ENCODE measurements at regions not wholly inside any gene's neighbourhood (a gene's known extent, or its start where the extent isn't known, plus 50 kb on each side); places are given as distances from the start of the nearest gene placed in this dataset.

DNA sequence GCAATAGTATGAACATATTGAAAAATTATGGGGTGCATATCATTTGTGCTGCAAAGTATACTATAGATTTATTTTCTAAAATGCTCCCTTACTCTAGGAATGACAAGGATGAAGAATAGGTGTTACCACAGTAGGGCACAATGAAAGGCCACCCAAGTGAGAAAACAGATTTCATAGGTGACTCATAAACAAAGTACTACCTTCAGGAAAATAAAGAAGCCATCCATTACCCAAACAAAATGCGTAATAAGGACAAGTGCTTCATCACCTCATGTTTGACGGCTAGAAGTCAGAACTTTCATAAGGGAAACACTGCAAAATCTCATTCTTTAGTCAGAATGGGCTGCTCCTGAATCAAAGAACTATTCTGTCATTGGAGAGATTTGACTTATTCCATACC, 116.6 kb downstream of the MFSD1 start:
- CTCF ChIA-PET (ENCODE audit: low intra/inter-chr PET ratio) = interaction anchor here (1.3 kb wide), 1 partner anchor 335 kb away, joined by 4 read pairs; no protein-coding TSS in a partner anchor
- ATAC-seq (no peak), DNase-seq (ENCODE audit: extremely low read depth in 1 of 4, low spot score in 3 of 4) (no peak), FAIRE-seq (no peak)
- Histone ChIP-seq H3K9me3 (replicated peaks; ENCODE audit: control insufficient read depth, insufficient read depth, low read depth, low read length) (no peaks in the 10 kb centered on the region), H3K27me3 (ENCODE audit: control insufficient read depth in 2 of 2, insufficient read depth in 2 of 2, low read length in 2 of 2) (no peaks in the 10 kb centered on the region), H3K27ac (ENCODE audit: extremely low read depth, low read depth, low read length) (no peak overlapping the region), H3K79me2 (ENCODE audit: control insufficient read depth, insufficient read depth, low read length) (no peaks in the 10 kb centered on the region), H4K20me1 (replicated peaks; ENCODE audit: control insufficient read depth, insufficient read depth, low read length) (no peaks in the 10 kb centered on the region), H3K36me3 (ENCODE audit: control insufficient read depth, insufficient read depth, low read length) (no peaks in the 10 kb centered on the region), H3K4me1 (replicated peaks in 1 of 2; ENCODE audit: control insufficient read depth in 2 of 2, insufficient read depth in 2 of 2, low read length in 2 of 2) (no peaks in the 10 kb centered on the region), H3K4me3 (no peak overlapping the region), H2AFZ (ENCODE audit: low read depth, low read length) (no peak overlapping the region), H3K9me1 (ENCODE audit: control insufficient read depth, insufficient read depth, low read length) (no peaks in the 10 kb centered on the region), H3K4me2 (ENCODE audit: insufficient read depth, low read length) (no peak overlapping the region), H3K9ac (ENCODE audit: insufficient read depth in 1 of 2, low read depth in 2 of 2, low read length in 2 of 2) (no peak overlapping the region)
- in situ Hi-C loops (cut with MboI) (no loop called here), intact Hi-C loops (cut with micrococcal nuclease) (loop anchor here (2.0 kb wide), 2 partner anchors 334 to 342 kb away; no protein-coding TSS in a partner anchor)
- WGBS (ENCODE audit: insufficient coverage, low coverage, missing lambda C conversion rate) = 3% methylated on average over 2 of the region's 2 CpGs
- POLR2A ChIA-PET = no interaction called here
- BruUV-seq (replicated peaks) = no TSS peak
- TF ChIP-seq, protein P1, sequence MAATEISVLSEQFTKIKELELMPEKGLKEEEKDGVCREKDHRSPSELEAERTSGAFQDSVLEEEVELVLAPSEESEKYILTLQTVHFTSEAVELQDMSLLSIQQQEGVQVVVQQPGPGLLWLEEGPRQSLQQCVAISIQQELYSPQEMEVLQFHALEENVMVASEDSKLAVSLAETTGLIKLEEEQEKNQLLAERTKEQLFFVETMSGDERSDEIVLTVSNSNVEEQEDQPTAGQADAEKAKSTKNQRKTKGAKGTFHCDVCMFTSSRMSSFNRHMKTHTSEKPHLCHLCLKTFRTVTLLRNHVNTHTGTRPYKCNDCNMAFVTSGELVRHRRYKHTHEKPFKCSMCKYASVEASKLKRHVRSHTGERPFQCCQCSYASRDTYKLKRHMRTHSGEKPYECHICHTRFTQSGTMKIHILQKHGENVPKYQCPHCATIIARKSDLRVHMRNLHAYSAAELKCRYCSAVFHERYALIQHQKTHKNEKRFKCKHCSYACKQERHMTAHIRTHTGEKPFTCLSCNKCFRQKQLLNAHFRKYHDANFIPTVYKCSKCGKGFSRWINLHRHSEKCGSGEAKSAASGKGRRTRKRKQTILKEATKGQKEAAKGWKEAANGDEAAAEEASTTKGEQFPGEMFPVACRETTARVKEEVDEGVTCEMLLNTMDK (IDR thresholded peaks at IDR 0.05; ENCODE audit: borderline replicate concordance, insufficient read depth, low read depth, low read length, poor library complexity, severe bottlenecking) = no peak
- TF ChIP-seq SLC30A9 (CRISPR knock-in tag; IDR thresholded peaks at IDR 0.05) (no peak), ZNF778 (CRISPR knock-in tag; IDR thresholded peaks at IDR 0.05) (no peak), BRD4 (IDR thresholded peaks at IDR 0.05) (no peak), JUN (IDR thresholded peaks at IDR 0.05; ENCODE audit: borderline replicate concordance, low read depth, low read length) (no peak), JUN (CRISPR knock-in tag; IDR thresholded peaks at IDR 0.05; ENCODE audit: borderline replicate concordance) (no peak), ARID1B (IDR thresholded peaks at IDR 0.05) (no peak), PCBP1 (IDR thresholded peaks at IDR 0.05; ENCODE audit: low read depth, low read length, poor library complexity, severe bottlenecking) (no peak), ZNF707 (CRISPR knock-in tag; conservative IDR thresholded peaks at IDR 0.05) (no peak), GATAD2A (IDR thresholded peaks at IDR 0.05) (no peak), ILF3 (IDR thresholded peaks at IDR 0.05; ENCODE audit: borderline replicate concordance) (no peak), NONO (IDR thresholded peaks at IDR 0.05; ENCODE audit: low read depth in 2 of 2, low read length in 1 of 2) (no peak)
- TF ChIP-seq, protein P2, sequence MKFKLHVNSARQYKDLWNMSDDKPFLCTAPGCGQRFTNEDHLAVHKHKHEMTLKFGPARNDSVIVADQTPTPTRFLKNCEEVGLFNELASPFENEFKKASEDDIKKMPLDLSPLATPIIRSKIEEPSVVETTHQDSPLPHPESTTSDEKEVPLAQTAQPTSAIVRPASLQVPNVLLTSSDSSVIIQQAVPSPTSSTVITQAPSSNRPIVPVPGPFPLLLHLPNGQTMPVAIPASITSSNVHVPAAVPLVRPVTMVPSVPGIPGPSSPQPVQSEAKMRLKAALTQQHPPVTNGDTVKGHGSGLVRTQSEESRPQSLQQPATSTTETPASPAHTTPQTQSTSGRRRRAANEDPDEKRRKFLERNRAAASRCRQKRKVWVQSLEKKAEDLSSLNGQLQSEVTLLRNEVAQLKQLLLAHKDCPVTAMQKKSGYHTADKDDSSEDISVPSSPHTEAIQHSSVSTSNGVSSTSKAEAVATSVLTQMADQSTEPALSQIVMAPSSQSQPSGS (CRISPR knock-in tag; IDR thresholded peaks at IDR 0.05) = no peak
- TF ChIP-seq, protein P3, sequence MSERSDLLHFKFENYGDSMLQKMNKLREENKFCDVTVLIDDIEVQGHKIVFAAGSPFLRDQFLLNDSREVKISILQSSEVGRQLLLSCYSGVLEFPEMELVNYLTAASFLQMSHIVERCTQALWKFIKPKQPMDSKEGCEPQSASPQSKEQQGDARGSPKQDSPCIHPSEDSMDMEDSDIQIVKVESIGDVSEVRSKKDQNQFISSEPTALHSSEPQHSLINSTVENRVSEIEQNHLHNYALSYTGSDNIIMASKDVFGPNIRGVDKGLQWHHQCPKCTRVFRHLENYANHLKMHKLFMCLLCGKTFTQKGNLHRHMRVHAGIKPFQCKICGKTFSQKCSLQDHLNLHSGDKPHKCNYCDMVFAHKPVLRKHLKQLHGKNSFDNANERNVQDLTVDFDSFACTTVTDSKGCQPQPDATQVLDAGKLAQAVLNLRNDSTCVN (CRISPR knock-in tag; IDR thresholded peaks at IDR 0.05) = no peak
